ENCODE measurements at regions not wholly inside any gene's neighbourhood (a gene's known extent, or its start where the extent isn't known, plus 50 kb on each side); places are given as distances from the start of the nearest gene placed in this dataset.

DNA sequence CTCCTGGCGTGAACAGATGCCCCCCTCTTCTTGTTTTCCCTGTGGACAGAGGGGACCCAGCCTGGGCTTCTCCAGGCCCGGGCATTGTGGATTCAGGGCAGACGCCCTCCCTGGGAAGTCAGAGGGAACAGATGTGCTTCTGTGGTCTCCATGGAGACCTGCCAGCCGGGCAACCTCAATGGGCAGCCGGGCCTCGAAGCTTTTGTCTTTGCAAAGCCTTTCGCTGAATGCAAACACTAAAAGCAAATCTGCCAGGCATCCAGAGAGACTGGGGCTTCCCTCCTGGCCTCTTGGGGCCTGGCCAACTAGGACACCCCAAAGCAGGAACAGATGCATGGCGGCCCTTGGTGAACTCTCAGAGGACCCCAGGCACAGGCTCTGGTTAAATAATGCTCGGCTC is 370.0 kb upstream of the SULF2 start:
- H3K36me3 ChIP-seq: no peaks in the 10 kb centered on the region
- no peaks in the 10 kb centered on the region for H3K9me3 ChIP-seq
- no peak overlapping the region for H3K27ac ChIP-seq
- H3K4me3 ChIP-seq (ENCODE audit: low read depth in 1 of 2, low read length in 1 of 2): no peak overlapping the region
- H3K27me3 ChIP-seq: no peaks in the 10 kb centered on the region
- TF ChIP-seq, protein P1, sequence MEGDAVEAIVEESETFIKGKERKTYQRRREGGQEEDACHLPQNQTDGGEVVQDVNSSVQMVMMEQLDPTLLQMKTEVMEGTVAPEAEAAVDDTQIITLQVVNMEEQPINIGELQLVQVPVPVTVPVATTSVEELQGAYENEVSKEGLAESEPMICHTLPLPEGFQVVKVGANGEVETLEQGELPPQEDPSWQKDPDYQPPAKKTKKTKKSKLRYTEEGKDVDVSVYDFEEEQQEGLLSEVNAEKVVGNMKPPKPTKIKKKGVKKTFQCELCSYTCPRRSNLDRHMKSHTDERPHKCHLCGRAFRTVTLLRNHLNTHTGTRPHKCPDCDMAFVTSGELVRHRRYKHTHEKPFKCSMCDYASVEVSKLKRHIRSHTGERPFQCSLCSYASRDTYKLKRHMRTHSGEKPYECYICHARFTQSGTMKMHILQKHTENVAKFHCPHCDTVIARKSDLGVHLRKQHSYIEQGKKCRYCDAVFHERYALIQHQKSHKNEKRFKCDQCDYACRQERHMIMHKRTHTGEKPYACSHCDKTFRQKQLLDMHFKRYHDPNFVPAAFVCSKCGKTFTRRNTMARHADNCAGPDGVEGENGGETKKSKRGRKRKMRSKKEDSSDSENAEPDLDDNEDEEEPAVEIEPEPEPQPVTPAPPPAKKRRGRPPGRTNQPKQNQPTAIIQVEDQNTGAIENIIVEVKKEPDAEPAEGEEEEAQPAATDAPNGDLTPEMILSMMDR (IDR thresholded peaks at IDR 0.05): no peak
- no peaks in the 10 kb centered on the region for H3K4me1 ChIP-seq (ENCODE audit: control insufficient read depth in 1 of 2, insufficient read depth in 1 of 2, low read depth in 1 of 2, low read length in 1 of 2)

DNA sequence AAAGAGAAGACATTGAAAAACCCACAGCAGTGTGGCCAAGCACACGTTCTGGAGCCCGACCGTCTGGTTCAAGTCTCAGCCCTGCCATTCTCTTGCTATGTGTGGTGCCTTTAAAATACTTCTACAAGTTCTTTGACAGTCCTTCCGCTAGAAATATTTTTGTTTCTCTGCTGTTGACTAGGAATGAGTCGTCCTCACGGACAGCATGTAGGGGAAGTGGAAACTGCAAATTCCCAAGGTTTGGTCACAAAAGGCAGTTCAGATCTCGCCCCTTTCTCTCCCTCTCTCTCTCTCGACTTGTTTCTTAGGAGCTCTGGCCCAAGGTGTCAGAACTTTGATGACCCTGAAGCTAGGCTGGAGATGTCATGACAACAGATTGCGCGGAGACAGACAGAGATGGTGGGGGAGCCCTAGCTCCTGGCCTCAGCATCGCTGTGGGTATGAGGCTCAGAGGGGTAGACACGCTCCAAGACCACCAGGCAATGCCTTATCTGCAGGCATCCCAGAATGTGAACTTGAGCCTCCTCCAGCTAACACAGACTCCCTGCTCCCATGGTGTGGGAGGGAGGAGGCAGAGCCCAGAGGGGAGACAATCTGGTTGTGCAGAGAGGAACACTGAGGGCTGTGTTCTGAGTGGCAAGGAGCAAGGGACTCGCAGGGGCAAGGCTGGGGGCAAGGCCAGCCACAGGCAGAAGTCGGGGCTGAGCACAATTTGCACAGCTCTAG is 368.9 kb upstream of the SULF2 start:
- Histone ChIP-seq H3K9me3 (no peaks in the 10 kb centered on the region), H3K27me3 (no peaks in the 10 kb centered on the region), H3K4me3 (ENCODE audit: low read depth in 1 of 2, low read length in 1 of 2) (no peak overlapping the region), H3K36me3 (no peaks in the 10 kb centered on the region), H3K4me1 (ENCODE audit: control insufficient read depth in 1 of 2, insufficient read depth in 1 of 2, low read depth in 1 of 2, low read length in 1 of 2) (no peaks in the 10 kb centered on the region), H3K27ac (no peak overlapping the region)
- TF ChIP-seq, protein P1 (IDR thresholded peaks at IDR 0.05): no peak

- TF ChIP-seq, protein P1 (IDR thresholded peaks at IDR 0.05): no peak
- H3K4me3 ChIP-seq (ENCODE audit: low read depth in 1 of 2, low read length in 1 of 2): no peak overlapping the region
- H3K36me3 ChIP-seq: no peaks in the 10 kb centered on the region
- no peaks in the 10 kb centered on the region for H3K9me3 ChIP-seq
- H3K4me1 ChIP-seq (ENCODE audit: control insufficient read depth in 1 of 2, insufficient read depth in 1 of 2, low read depth in 1 of 2, low read length in 1 of 2): no peaks in the 10 kb centered on the region
- H3K27me3 ChIP-seq: no peaks in the 10 kb centered on the region
- H3K27ac ChIP-seq: no peak overlapping the region
Observed at GRCh38 chr20:48153523-48153922, 368.2 kb upstream of the SULF2 start.

DNA sequence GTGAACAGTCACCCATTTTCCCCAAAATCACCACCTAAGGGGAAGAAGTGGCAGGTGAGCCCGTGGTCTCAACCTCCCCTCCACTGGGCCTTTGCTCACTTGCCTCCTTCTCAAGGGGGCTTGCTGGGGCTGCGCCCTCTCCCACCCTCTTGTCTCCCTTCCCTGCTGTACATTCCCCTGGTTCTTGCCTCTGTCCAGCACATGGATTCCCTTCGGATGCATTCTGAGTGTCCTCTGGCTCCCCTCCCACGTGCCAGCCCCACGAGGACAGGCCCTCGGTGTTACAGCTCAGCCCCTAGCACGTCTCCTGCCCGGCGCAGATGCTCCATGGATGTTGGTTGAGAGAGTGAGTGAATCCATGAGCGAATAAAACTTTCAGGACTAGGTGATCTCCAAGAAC is 367.8 kb upstream of the SULF2 start:
- Histone ChIP-seq H3K4me1 (ENCODE audit: control insufficient read depth in 1 of 2, insufficient read depth in 1 of 2, low read depth in 1 of 2, low read length in 1 of 2) (no peaks in the 10 kb centered on the region), H3K27ac (no peak overlapping the region), H3K9me3 (no peaks in the 10 kb centered on the region), H3K36me3 (no peaks in the 10 kb centered on the region), H3K27me3 (no peaks in the 10 kb centered on the region), H3K4me3 (ENCODE audit: low read depth in 1 of 2, low read length in 1 of 2) (no peak overlapping the region)
- TF ChIP-seq, protein P1 (IDR thresholded peaks at IDR 0.05): no peak

DNA sequence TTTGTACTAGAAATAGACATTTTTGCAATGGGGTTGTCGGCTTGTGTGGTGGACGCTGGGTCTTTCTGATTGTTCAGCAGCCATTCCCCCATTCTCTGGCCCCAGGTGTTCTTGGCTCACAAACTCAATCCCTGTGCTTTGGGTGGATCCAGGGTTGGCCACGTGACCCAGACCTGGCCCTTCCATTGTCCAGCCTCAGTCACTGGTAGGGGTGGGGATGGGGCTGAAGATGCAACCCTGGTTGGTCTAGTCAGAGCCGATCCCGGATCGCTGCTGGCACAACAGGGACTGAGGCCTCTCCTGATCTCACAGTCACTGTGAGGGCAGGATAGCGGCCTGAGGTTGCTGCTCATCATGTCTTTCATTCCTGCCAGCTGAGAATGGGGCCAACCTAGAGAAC is 365.3 kb upstream of the SULF2 start:
- H3K36me3 ChIP-seq: no peaks in the 10 kb centered on the region
- H3K27ac ChIP-seq: no peak overlapping the region
- H3K4me1 ChIP-seq (ENCODE audit: control insufficient read depth in 1 of 2, insufficient read depth in 1 of 2, low read depth in 1 of 2, low read length in 1 of 2): no peaks in the 10 kb centered on the region
- TF ChIP-seq, protein P1 (IDR thresholded peaks at IDR 0.05): no peak
- H3K4me3 ChIP-seq (ENCODE audit: low read depth in 1 of 2, low read length in 1 of 2): no peak overlapping the region
- no peaks in the 10 kb centered on the region for H3K9me3 ChIP-seq
- H3K27me3 ChIP-seq: no peaks in the 10 kb centered on the region
